GM12865 (cell line): ENCODE measurements at regions not wholly inside any gene's neighbourhood (a gene's known extent, or its start where the extent isn't known, plus 50 kb on each side); places are given as distances from the start of the nearest gene placed in this dataset.
A peak's percentile ranks its signal among the peaks of the same experiment; 100 is the strongest.

Experiments
- DNase-seq: peaks from one replicate; pipeline ENCODE4 v3.0.0; 2010; ENCODE audit warnings: low read depth
- H3K4me3 ChIP-seq: 2 replicates; pipeline ENCODE4 v1.5.1; 2011; ENCODE audit warnings: mild to moderate bottlenecking, low read depth, low read length, control low read depth
- TF ChIP-seq, protein P1 (sequence below): IDR thresholded peaks from 2 replicates; pipeline ENCODE4 v1.5.1; 2011; ENCODE audit warnings: low read length, control low read depth, low read depth, inconsistent platforms; ENCODE audit not compliant: insufficient read depth; ENCODE audit errors: missing control alignments

DNA sequence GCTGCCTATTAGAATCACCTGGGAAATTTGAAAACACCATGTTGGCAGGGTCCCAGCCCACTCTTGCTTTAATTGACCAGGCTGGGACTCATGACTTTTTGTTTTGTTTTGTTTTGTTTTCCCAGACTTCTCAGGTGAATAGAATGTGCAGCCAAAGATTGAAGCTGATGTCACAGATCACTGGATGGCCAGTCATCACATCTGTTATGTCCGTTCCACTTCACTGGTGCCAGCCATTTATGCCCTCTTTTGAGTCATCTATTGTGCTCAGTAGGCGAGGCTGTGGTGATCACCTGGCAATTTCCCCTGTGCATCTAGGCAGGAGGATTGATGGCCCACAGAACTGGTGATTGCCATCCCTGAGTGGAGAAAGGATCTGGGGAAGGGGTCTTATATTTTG is 297.3 kb downstream of the INSC start:
- peak; percentile 25 for DNase-seq
- TF ChIP-seq, protein P1, sequence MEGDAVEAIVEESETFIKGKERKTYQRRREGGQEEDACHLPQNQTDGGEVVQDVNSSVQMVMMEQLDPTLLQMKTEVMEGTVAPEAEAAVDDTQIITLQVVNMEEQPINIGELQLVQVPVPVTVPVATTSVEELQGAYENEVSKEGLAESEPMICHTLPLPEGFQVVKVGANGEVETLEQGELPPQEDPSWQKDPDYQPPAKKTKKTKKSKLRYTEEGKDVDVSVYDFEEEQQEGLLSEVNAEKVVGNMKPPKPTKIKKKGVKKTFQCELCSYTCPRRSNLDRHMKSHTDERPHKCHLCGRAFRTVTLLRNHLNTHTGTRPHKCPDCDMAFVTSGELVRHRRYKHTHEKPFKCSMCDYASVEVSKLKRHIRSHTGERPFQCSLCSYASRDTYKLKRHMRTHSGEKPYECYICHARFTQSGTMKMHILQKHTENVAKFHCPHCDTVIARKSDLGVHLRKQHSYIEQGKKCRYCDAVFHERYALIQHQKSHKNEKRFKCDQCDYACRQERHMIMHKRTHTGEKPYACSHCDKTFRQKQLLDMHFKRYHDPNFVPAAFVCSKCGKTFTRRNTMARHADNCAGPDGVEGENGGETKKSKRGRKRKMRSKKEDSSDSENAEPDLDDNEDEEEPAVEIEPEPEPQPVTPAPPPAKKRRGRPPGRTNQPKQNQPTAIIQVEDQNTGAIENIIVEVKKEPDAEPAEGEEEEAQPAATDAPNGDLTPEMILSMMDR, result no peak
- no peak overlapping the region for H3K4me3 ChIP-seq

DNA sequence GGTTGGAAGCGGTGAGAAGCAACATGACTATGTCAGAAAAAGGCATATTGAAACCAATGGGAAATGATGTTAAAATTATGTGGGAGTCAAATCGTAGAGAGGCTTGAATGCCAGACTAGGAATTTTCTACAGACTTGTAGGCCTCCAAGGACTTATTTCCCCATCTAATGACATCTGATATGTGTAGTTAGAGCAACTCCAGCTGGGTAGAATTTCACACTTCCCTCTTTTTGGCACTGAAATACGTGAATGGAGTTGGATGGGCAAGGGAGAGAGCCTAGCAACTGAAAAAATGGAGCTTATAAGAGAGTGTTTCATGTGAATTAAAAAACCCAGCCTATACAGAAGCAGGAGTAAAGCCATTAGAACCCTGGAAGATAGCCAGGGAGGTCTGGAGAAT is 304.2 kb downstream of the INSC start:
- H3K4me3 ChIP-seq, result no peak overlapping the region
- no peak for DNase-seq
- TF ChIP-seq, protein P1, result no peak

DNA sequence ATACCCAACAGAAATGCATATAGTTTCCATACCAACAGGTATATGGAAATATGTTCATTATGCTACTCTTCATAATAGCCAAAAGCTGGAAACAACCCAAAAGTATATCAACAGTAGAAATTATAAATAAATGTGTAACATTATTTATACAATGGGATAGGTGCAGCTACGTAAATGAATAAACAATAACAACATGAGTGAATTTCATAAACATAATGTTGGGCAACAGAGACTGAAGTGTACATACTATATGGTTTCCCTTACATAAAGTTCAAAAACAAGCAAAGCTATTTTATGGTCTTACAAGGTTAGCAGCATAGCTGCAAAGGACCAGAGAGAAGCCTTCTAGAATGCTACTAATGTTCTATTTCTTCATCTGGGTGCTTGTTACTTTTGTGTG is 305.0 kb downstream of the INSC start:
- TF ChIP-seq, protein P1, result no peak
- DNase-seq, result no peak
- H3K4me3 ChIP-seq, result no peak overlapping the region

DNA sequence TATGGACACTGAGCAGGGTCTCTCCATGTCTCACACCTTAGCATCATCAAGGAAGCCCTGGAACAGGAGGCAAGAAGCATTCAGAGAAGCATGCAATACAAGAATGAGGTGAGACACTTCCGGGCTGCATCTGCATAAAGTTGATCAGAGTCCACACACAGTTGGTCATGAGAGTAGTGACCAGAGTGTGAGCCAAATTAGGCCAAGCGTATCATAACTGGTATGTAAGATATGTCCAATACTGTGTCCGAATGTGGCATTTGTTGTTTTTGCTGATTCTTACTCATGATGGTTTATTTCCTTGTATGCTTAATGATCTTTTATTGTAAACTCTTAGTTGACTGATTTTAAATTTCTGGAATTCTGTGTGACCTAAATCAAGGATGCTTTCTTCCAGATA is 315.7 kb downstream of the INSC start:
- H3K4me3 ChIP-seq, result no peak overlapping the region
- TF ChIP-seq, protein P1, result no peak
- DNase-seq, result no peak

DNA sequence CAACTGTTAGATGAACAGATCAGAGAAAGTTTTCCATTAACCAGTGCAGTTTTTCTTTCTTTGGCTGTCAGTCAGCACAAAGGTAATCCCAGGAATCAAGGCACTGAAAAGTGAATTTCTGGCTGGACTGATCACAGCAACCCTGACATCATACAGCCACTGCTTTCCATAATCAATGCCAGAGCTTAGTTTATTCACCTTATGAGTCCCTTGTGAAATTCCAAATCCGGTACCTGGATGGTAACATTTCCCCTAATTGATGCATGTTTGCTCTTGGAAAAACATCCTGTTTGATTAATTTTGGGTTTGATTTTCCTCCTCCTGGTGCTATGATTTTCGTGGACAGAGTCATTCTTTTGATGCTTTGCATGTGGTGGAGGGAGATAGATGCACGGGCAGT is 319.8 kb downstream of the INSC start:
- DNase-seq, result no peak
- no peak overlapping the region for H3K4me3 ChIP-seq
- TF ChIP-seq, protein P1, result no peak

DNA sequence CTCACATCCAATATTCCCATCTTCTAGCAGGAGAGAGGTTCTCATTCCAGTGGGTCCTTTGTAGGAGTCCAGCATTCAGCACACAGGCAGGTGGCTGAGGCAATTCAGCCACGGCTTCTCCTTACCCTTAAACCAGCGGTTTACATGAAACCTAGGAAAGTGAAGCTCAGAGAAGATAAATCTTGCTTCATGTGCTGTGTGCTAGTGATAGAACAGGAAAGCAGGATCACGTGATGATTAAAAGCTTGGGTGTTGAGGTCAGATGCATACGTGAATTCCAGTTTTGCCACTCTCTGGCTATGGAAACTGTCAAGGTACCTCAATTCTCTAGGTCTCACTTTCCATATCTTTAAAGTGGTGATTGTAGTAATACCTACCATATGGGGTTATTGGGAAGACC is 331.6 kb downstream of the INSC start:
- no peak for DNase-seq
- TF ChIP-seq, protein P1, result no peak
- H3K4me3 ChIP-seq, result no peak overlapping the region

DNA sequence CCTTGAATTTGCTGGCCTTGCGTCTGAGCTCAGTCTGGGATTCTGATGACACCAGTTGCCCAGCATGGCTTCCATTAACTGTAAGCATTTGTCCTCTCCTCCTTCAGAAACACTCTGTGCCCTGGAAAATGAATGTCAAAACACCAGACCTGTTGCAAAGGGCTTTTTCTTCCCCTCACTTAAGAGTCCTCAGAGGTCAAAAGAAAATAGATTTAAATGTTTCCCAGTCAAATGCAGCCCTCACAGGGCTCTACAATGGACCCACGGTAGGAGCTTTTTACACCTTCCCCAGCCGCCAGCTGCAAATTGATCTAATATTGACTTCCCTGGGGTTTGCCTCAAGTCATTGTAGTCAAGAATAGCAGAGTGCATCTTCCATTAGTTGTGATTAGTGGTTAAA is 332.2 kb downstream of the INSC start:
- TF ChIP-seq, protein P1, result no peak
- H3K4me3 ChIP-seq, result no peak overlapping the region
- DNase-seq, result no peak
